ENCODE measurements at regions not wholly inside any gene's neighbourhood (a gene's known extent, or its start where the extent isn't known, plus 50 kb on each side); places are given as distances from the start of the nearest gene placed in this dataset.

GRCh38 chr2:16764487-16764886 lies 98.9 kb upstream of the CYRIA start:
- Histone ChIP-seq H3F3A (replicated peaks; ENCODE audit: low read depth) (no peaks in the 10 kb centered on the region), H3K27ac (ENCODE audit: low read depth) (no peak overlapping the region), H3K79me2 (replicated peaks; ENCODE audit: insufficient read depth) (no peaks in the 10 kb centered on the region), H3K36me3 (ENCODE audit: insufficient read depth) (no peaks in the 10 kb centered on the region), H3K27me3 (ENCODE audit: insufficient read depth) (no peaks in the 10 kb centered on the region), H2AFZ (no peak overlapping the region), H3K9me2 (ENCODE audit: insufficient read depth) (no peaks in the 10 kb centered on the region), H4K20me1 (replicated peaks; ENCODE audit: insufficient read depth) (no peaks in the 10 kb centered on the region), H3K4me3 (no peak overlapping the region), H3K4me1 (ENCODE audit: insufficient read depth) (no peaks in the 10 kb centered on the region), H3K4me2 (no peak overlapping the region)
- peaks cover 3% of the 10 kb centered on the region; the same call in 1 of the 3 replicates for H3K4me1 Mint-ChIP-seq
- H3K27ac Mint-ChIP-seq: no peak overlapping the region
- DNase-seq (ENCODE audit: low spot score) (no peak), ATAC-seq (no peak)
- no peaks in the 10 kb centered on the region for H3K36me3 Mint-ChIP-seq (ENCODE audit: low read depth)
- no peak overlapping the region for H3K4me3 Mint-ChIP-seq
- H3K9me3 Mint-ChIP-seq: no peaks in the 10 kb centered on the region
- TF ChIP-seq EZH2 (IDR thresholded peaks at IDR 0.05; ENCODE audit: low read depth, unreplicated experiment) (no peak), ZNF331 (CRISPR knock-in tag; IDR thresholded peaks at IDR 0.05; ENCODE audit: low read depth) (no peak), POLR2AphosphoS5 (IDR thresholded peaks at IDR 0.05; ENCODE audit: low read depth) (no peak), EZH2phosphoT487 (IDR thresholded peaks at IDR 0.05; ENCODE audit: unreplicated experiment) (no peak), ZNF462 (CRISPR knock-in tag; IDR thresholded peaks at IDR 0.05) (no peak), CTCF (conservative IDR thresholded peaks at IDR 0.05; ENCODE audit: low read depth in 2 of 2) (no peak), STAT1 (IDR thresholded peaks at IDR 0.05; ENCODE audit: unreplicated experiment) (no peak), ETS1 (IDR thresholded peaks at IDR 0.05) (no peak), JUNB (IDR thresholded peaks at IDR 0.05; ENCODE audit: unreplicated experiment) (no peak), ZNF114 (CRISPR knock-in tag; IDR thresholded peaks at IDR 0.05) (no peak), CREB1 (CRISPR knock-in tag; IDR thresholded peaks at IDR 0.05; ENCODE audit: low read depth) (no peak)
- no peaks in the 10 kb centered on the region for H3K27me3 Mint-ChIP-seq (ENCODE audit: insufficient read depth, low read depth, poor library complexity)

All from GM23338 (cell line).